CD14-positive monocyte (primary cell): ENCODE measurements at regions not wholly inside any gene's neighbourhood (a gene's known extent, or its start where the extent isn't known, plus 50 kb on each side); places are given as distances from the start of the nearest gene placed in this dataset.

Experiments
- DNase-seq, 3 donors: peaks; one replicate each; pipeline ENCODE4 v3.0.0-alpha.2; 2011 to 2022
- H2AFZ ChIP-seq: 2 replicates; pipeline ENCODE4 v1.6.0; 2012; ENCODE audit warnings: mild to moderate bottlenecking, low read depth, low read length, inconsistent platforms; ENCODE audit not compliant: insufficient read depth, poor library complexity, severe bottlenecking
- H3K27ac ChIP-seq, 2 donors: 1 replicate in 1 of 2; 2 replicates in 1 of 2; pipeline ENCODE4 v1.5.1; 2012 to 2013; ENCODE audit warnings: low read length in 2 of 2, control low read depth in 1 of 2, inconsistent platforms in 1 of 2, low read depth in 1 of 2, mild to moderate bottlenecking in 1 of 2
- H3K27me3 ChIP-seq, 2 donors: one replicate each; pipeline versions ENCODE4 v1.6.0 to v1.6.1; 2011 to 2013; ENCODE audit warnings: low read length in 2 of 2; ENCODE audit not compliant: control insufficient read depth in 2 of 2, insufficient read depth in 2 of 2
- H3K36me3 ChIP-seq, 2 donors: replicated peaks in 1 of 2; 1 replicate in 1 of 2; 2 replicates in 1 of 2; pipeline versions ENCODE4 v1.5.1 to v1.6.1; 2012 to 2013; ENCODE audit warnings: low read length in 2 of 2, control low read depth in 1 of 2, inconsistent platforms in 1 of 2, mild to moderate bottlenecking in 1 of 2; ENCODE audit not compliant: insufficient read depth in 2 of 2, control insufficient read depth in 1 of 2
- H3K4me1 ChIP-seq, 2 donors: 1 replicate in 1 of 2; 2 replicates in 1 of 2; pipeline versions ENCODE4 v1.5.1 to v1.6.1; 2012 to 2013; ENCODE audit warnings: low read length in 2 of 2, control low read depth in 1 of 2, inconsistent platforms in 1 of 2, mild to moderate bottlenecking in 1 of 2, moderate library complexity in 1 of 2; ENCODE audit not compliant: insufficient read depth in 2 of 2, control insufficient read depth in 1 of 2
- H3K4me2 ChIP-seq: replicated peaks from 2 replicates; pipeline ENCODE3; 2012; ENCODE audit warnings: low read length, moderate library complexity, mild to moderate bottlenecking; ENCODE audit not compliant: poor library complexity, severe bottlenecking; ENCODE audit errors: extremely low read depth
- H3K4me3 ChIP-seq, 3 experiments: fragments of 200-600 bp in 1 of 3; sonication (generic) in 1 of 3; replicated peaks in 1 of 3; 1 replicate in 2 of 3; 2 replicates in 1 of 3; pipeline ENCODE4 v1.5.1; 2011 to 2013; ENCODE audit warnings: low read length in 3 of 3, mild to moderate bottlenecking in 3 of 3, control low read depth in 2 of 3, low read depth in 2 of 3, inconsistent platforms in 1 of 3, moderate library complexity in 1 of 3
- H3K79me2 ChIP-seq: 2 replicates; pipeline ENCODE4 v1.6.0; 2012; ENCODE audit warnings: mild to moderate bottlenecking, control low read depth, inconsistent platforms, low read length, moderate library complexity; ENCODE audit not compliant: insufficient read depth
- H3K9ac ChIP-seq: 2 replicates; pipeline ENCODE4 v1.6.0; 2017; ENCODE audit warnings: low read length, mild to moderate bottlenecking; ENCODE audit not compliant: insufficient read depth, poor library complexity, severe bottlenecking
- H3K9me3 ChIP-seq, 2 donors: replicated peaks in 1 of 2; 1 replicate in 1 of 2; 2 replicates in 1 of 2; pipeline versions ENCODE4 v1.5.1 to v1.6.1; 2012 to 2013; ENCODE audit warnings: low read length in 2 of 2, control low read depth in 1 of 2; ENCODE audit not compliant: control insufficient read depth in 1 of 2, insufficient read depth in 1 of 2
- H4K20me1 ChIP-seq: 2 replicates; pipeline ENCODE4 v1.6.0; 2012; ENCODE audit warnings: mild to moderate bottlenecking, low read length, control low read depth, moderate library complexity; ENCODE audit not compliant: insufficient read depth
- H3K27ac Mint-ChIP-seq, 7 donors: one replicate each; pipeline ENCODE4 v1.8.0; 2020; ENCODE audit warnings: mild to moderate bottlenecking in 7 of 7, mixed read lengths in 7 of 7, moderate library complexity in 6 of 7, inconsistent platforms in 2 of 7
- H3K27me3 Mint-ChIP-seq, 3 donors: one replicate each; pipeline ENCODE4 v1.8.0; 2021 to 2022; ENCODE audit warnings: low read depth in 3 of 3, mild to moderate bottlenecking in 3 of 3, mixed read lengths in 3 of 3, moderate library complexity in 3 of 3, inconsistent platforms in 1 of 3
- H3K36me3 Mint-ChIP-seq, 2 donors: one replicate each; pipeline ENCODE4 v1.8.0; 2020; ENCODE audit warnings: mixed read lengths in 2 of 2, inconsistent platforms in 1 of 2, mild to moderate bottlenecking in 1 of 2
- H3K4me1 Mint-ChIP-seq: one replicate; pipeline ENCODE4 v1.8.0; 2020; ENCODE audit warnings: mild to moderate bottlenecking, mixed read lengths
- H3K4me3 Mint-ChIP-seq, 2 donors: one replicate each; pipeline ENCODE4 v1.8.0; 2020; ENCODE audit warnings: mild to moderate bottlenecking in 2 of 2, mixed read lengths in 2 of 2, moderate library complexity in 1 of 2
- H3K9me3 Mint-ChIP-seq, 7 donors: one replicate each; pipeline ENCODE4 v1.8.0; 2020 to 2022; ENCODE audit warnings: mixed read lengths in 7 of 7, mild to moderate bottlenecking in 6 of 7, moderate library complexity in 6 of 7, inconsistent platforms in 2 of 7
- CTCF ChIP-seq: fragments of 200-600 bp; IDR thresholded peaks from one replicate; pipeline ENCODE4 v1.8.0; 2022; ENCODE audit warnings: antibody characterized with exemption, mild to moderate bottlenecking
- WGBS: methylation state at CpG from one replicate; pipeline ENCODE4 v1.1.5; 2013; ENCODE audit warnings: missing lambda C conversion rate; ENCODE audit not compliant: insufficient coverage; 5-methylcytosine and 5-hydroxymethylcytosine counted together
- intact Hi-C, 2 donors: fragments of 100-400 bp; cut with micrococcal nuclease; formaldehyde crosslinking; loops; one replicate each; pipeline versions ENCODE4 v1.15.0 to v1.15.1; 2023

GRCh38 chr6:156098839-156099238 is 643.2 kb upstream of the NOX3 start:
- Mint-ChIP-seq H3K36me3 (no peaks in the 10 kb centered on the region), H3K4me3 (no peak overlapping the region), H3K9me3 (peaks cover 7 to 16% (median 11%) of the 10 kb centered on the region in 7 donors), H3K27ac (no peak overlapping the region), H3K4me1 (no peaks in the 10 kb centered on the region), H3K27me3 (peaks cover 0 to 1% (median 0%) of the 10 kb centered on the region in 3 donors)
- intact Hi-C loops: no loop called here
- no CpG with 5 or more reads among the region's 1 CpG for WGBS
- H4K20me1 ChIP-seq: no peaks in the 10 kb centered on the region
- no peaks in the 10 kb centered on the region for H3K36me3 ChIP-seq
- no peak overlapping the region for H3K9ac ChIP-seq
- H3K4me2 ChIP-seq: no peak overlapping the region
- no peak overlapping the region for H3K27ac ChIP-seq
- no peak for DNase-seq
- H3K9me3 ChIP-seq: peaks cover 6 to 12% of the 10 kb centered on the region in 2 donors
- TF ChIP-seq CTCF: no peak
- H3K4me3 ChIP-seq: no peak overlapping the region
- no peak overlapping the region for H2AFZ ChIP-seq
- no peaks in the 10 kb centered on the region for H3K27me3 ChIP-seq
- H3K79me2 ChIP-seq: no peaks in the 10 kb centered on the region
- no peaks in the 10 kb centered on the region for H3K4me1 ChIP-seq

GRCh38 chr6:156087487-156087886 is 631.8 kb upstream of the NOX3 start:
- no peaks in the 10 kb centered on the region for H3K4me1 ChIP-seq
- H3K4me2 ChIP-seq: no peak overlapping the region
- H3K36me3 ChIP-seq: no peaks in the 10 kb centered on the region
- H3K27me3 ChIP-seq: no peaks in the 10 kb centered on the region
- no peak overlapping the region for H3K27ac Mint-ChIP-seq
- peaks cover 10 to 40% (median 22%) of the 10 kb centered on the region in 7 donors for H3K9me3 Mint-ChIP-seq
- H3K36me3 Mint-ChIP-seq: peaks cover 0 to 3% of the 10 kb centered on the region in 2 donors
- H3K9ac ChIP-seq: no peak overlapping the region
- no peak overlapping the region for H3K27ac ChIP-seq
- H3K9me3 ChIP-seq: peaks cover 7 to 12% of the 10 kb centered on the region in 2 donors
- H3K4me1 Mint-ChIP-seq: peaks cover 6% of the 10 kb centered on the region
- no peak overlapping the region for H2AFZ ChIP-seq
- TF ChIP-seq CTCF: no peak
- no peak for DNase-seq
- H3K79me2 ChIP-seq: no peaks in the 10 kb centered on the region
- no peaks in the 10 kb centered on the region for H3K27me3 Mint-ChIP-seq
- no peak overlapping the region for H3K4me3 Mint-ChIP-seq
- H3K4me3 ChIP-seq: no peak overlapping the region
- H4K20me1 ChIP-seq: no peaks in the 10 kb centered on the region
- intact Hi-C loops: no loop called here
